GM23248 (cell line): ENCODE measurements at regions not wholly inside any gene's neighbourhood (a gene's known extent, or its start where the extent isn't known, plus 50 kb on each side); places are given as distances from the start of the nearest gene placed in this dataset.
"Not testable (repeated sequence)": the region's sequence is repeated elsewhere in the genome, so short reads cannot be mapped to it uniquely, and the experiment has no call there.

Experiments used
- DNase-seq: peaks from one replicate; pipeline ENCODE4 v3.0.0-alpha.2; 2015
- H2AFZ ChIP-seq: fragments of 200-600 bp; sonication (generic); 2 replicates; pipeline ENCODE4 v1.6.1; 2016; ENCODE audit warnings: antibody characterized with exemption
- H3F3A ChIP-seq: fragments of 200-600 bp; sonication (generic); 2 replicates; pipeline ENCODE4 v1.6.1; 2016; ENCODE audit warnings: mild to moderate bottlenecking, antibody characterized with exemption, mixed run types; ENCODE audit not compliant: insufficient read depth
- H3K27ac ChIP-seq: fragments of 200-600 bp; sonication (generic); 2 replicates; pipeline ENCODE4 v1.5.1; 2016; ENCODE audit warnings: mild to moderate bottlenecking
- H3K27me3 ChIP-seq: fragments of 200-600 bp; sonication (generic); replicated peaks from 2 replicates; pipeline ENCODE4 v1.6.1; 2016; ENCODE audit warnings: mild to moderate bottlenecking; ENCODE audit not compliant: insufficient read depth
- H3K36me3 ChIP-seq: fragments of 200-600 bp; sonication (generic); 2 replicates; pipeline ENCODE4 v1.6.1; 2016; ENCODE audit warnings: low read depth, mild to moderate bottlenecking
- H3K4me1 ChIP-seq: fragments of 200-600 bp; sonication (generic); 2 replicates; pipeline ENCODE4 v1.6.1; 2016; ENCODE audit warnings: mild to moderate bottlenecking; ENCODE audit not compliant: insufficient read depth
- H3K4me2 ChIP-seq: fragments of 200-600 bp; sonication (generic); one replicate; pipeline ENCODE4 v1.6.1; 2016; ENCODE audit warnings: mild to moderate bottlenecking; ENCODE audit not compliant: unreplicated experiment
- H3K4me3 ChIP-seq: fragments of 200-600 bp; sonication (generic); 2 replicates; pipeline ENCODE4 v1.5.1; 2016; ENCODE audit warnings: mild to moderate bottlenecking
- H3K79me2 ChIP-seq: fragments of 200-600 bp; sonication (generic); 2 replicates; pipeline ENCODE4 v1.6.1; 2016; ENCODE audit warnings: mild to moderate bottlenecking; ENCODE audit not compliant: insufficient read depth
- H3K9ac ChIP-seq: fragments of 200-600 bp; sonication (generic); 2 replicates; pipeline ENCODE4 v1.6.1; 2016; ENCODE audit warnings: mild to moderate bottlenecking
- H3K9me2 ChIP-seq: fragments of 200-600 bp; sonication (generic); 2 replicates; pipeline ENCODE4 v1.6.1; 2016; ENCODE audit warnings: mixed run types, mild to moderate bottlenecking, moderate library complexity; ENCODE audit not compliant: insufficient read depth
- H3K9me3 ChIP-seq: fragments of 200-600 bp; sonication (generic); one replicate; pipeline ENCODE4 v1.6.1; 2017; ENCODE audit warnings: low read depth
- H4K20me1 ChIP-seq: fragments of 200-600 bp; sonication (generic); 2 replicates; pipeline ENCODE4 v1.6.0; 2016; ENCODE audit not compliant: insufficient read depth
- EZH2 ChIP-seq: fragments of 200-600 bp; sonication (generic); IDR thresholded peaks from 2 replicates; pipeline ENCODE4 v1.6.1; 2018; ENCODE audit warnings: antibody characterized with exemption, mild to moderate bottlenecking; ENCODE audit not compliant: insufficient read depth, poor library complexity, severe bottlenecking
- EZH2phosphoT487 ChIP-seq: fragments of 200-600 bp; sonication (generic); IDR thresholded peaks from 2 replicates; pipeline ENCODE4 v1.6.1; 2018; ENCODE audit warnings: antibody characterized with exemption, moderate library complexity, mild to moderate bottlenecking, low read depth; ENCODE audit not compliant: insufficient read depth
- WGBS, 2 experiments: methylation state at CpG; one replicate each; pipeline ENCODE4 v1.1.6; 2015 to 2017; ENCODE audit warnings: low lambda C conversion rate in 2 of 2, low coverage in 1 of 2; ENCODE audit errors: missing lambda C conversion rate in 2 of 2; 5-methylcytosine and 5-hydroxymethylcytosine counted together
- in situ Hi-C: fragments of 300-500 bp; cut with MboI; formaldehyde crosslinking; loops from 2 replicates; pipeline ENCODE4 v1.15.0; 2020

- H3K9me3 ChIP-seq, result no peaks in the 10 kb centered on the region
- no peak overlapping the region for H3K4me3 ChIP-seq
- no peaks in the 10 kb centered on the region for H4K20me1 ChIP-seq
- H3K9me2 ChIP-seq, result no peaks in the 10 kb centered on the region
- no peak for DNase-seq
- H3K4me2 ChIP-seq, result no peak overlapping the region
- no peaks in the 10 kb centered on the region for H3K79me2 ChIP-seq
- TF ChIP-seq EZH2 (no peak), EZH2phosphoT487 (no peak)
- no peaks in the 10 kb centered on the region for H3K27me3 ChIP-seq
- H2AFZ ChIP-seq, result no peak overlapping the region
- no peaks in the 10 kb centered on the region for H3K36me3 ChIP-seq
- 48 to 50% methylated on average over 9 of the region's 9 CpGs for WGBS, 2 experiments
- H3K9ac ChIP-seq, result no peak overlapping the region
- in situ Hi-C loops, result no loop called here
- no peak overlapping the region for H3K27ac ChIP-seq
- H3K4me1 ChIP-seq, result no peaks in the 10 kb centered on the region
- no peaks in the 10 kb centered on the region for H3F3A ChIP-seq
Observed at GRCh38 chr6:167669553-167669849, 157.2 kb upstream of the AFDN start.

- H3K4me2 ChIP-seq, result no peak overlapping the region
- no peaks in the 10 kb centered on the region for H3K4me1 ChIP-seq
- H3K9ac ChIP-seq, result no peak overlapping the region
- in situ Hi-C loops, result no loop called here
- H4K20me1 ChIP-seq, result no peaks in the 10 kb centered on the region
- no peaks in the 10 kb centered on the region for H3K79me2 ChIP-seq
- H3K36me3 ChIP-seq, result no peaks in the 10 kb centered on the region
- no peak overlapping the region for H2AFZ ChIP-seq
- no peaks in the 10 kb centered on the region for H3K9me2 ChIP-seq
- H3F3A ChIP-seq, result no peaks in the 10 kb centered on the region
- H3K27ac ChIP-seq, result no peak overlapping the region
- no peak for DNase-seq
- 52 to 57% methylated on average over 26 of the region's 26 CpGs for WGBS, 2 experiments
- TF ChIP-seq EZH2phosphoT487 (no peak), EZH2 (no peak)
- H3K4me3 ChIP-seq, result no peak overlapping the region
- H3K9me3 ChIP-seq, result no peaks in the 10 kb centered on the region
- no peaks in the 10 kb centered on the region for H3K27me3 ChIP-seq
Observed at GRCh38 chr6:167669870-167670802, 156.6 kb upstream of the AFDN start.

DNA sequence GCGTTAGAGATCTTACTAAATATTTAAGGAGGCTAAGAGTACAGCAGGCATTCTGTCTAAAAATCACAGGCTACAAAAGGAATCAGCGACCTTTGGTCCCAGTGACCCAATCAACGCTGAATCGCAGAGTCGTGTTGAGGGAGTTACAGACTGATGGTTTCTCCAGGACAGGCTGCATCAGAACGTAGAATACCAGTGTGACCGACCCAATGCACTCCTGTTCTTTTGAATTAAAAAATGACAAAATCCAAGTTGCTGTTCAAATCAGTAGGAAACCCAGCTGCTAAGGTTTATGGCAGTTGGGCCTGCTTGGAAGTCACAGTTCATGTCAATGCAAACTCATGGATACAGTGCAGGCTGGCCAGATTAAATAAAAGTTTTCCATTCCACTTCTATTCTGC is 155.8 kb upstream of the AFDN start:
- Histone ChIP-seq H4K20me1 (no peaks in the 10 kb centered on the region), H3K4me2 (no peak overlapping the region), H3K79me2 (no peaks in the 10 kb centered on the region), H3K9ac (no peak overlapping the region), H3K27ac (no peak overlapping the region), H3K9me3 (no peaks in the 10 kb centered on the region), H3K36me3 (no peaks in the 10 kb centered on the region), H3K9me2 (no peaks in the 10 kb centered on the region), H3K27me3 (no peaks in the 10 kb centered on the region), H3K4me3 (no peak overlapping the region), H3F3A (no peaks in the 10 kb centered on the region), H3K4me1 (no peaks in the 10 kb centered on the region), H2AFZ (no peak overlapping the region)
- 60 to 62% methylated on average over 7 of the region's 7 CpGs for WGBS, 2 experiments
- DNase-seq, result no peak
- in situ Hi-C loops, result no loop called here
- no peak for TF ChIP-seq EZH2phosphoT487

DNA sequence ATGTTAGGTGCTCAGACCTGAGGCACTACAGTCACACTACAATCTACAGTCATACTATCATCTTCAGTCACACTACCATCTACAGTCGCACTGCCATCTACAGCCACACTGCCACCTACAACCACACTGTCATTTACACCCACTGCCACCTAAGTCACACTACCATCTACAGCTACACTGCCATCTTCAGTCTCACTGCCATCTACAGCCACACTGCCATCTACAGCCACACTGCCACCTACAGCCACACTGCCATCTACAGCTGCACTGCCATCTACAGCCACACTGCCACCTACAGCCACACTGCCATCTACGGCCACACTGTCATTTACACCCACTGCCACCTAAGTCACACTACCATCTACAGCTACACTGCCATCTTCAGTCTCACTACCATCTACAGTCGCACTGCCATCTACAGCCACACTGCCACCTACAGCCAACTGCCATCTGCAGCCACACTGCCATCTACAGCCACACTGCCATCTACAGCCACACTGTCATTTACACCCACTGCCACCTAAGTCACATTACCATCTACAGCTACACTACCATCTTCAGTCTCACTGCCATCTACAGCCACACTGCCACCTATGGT is 155.2 kb upstream of the AFDN start:
- H3F3A ChIP-seq, H4K20me1 ChIP-seq, H3K79me2 ChIP-seq, H3K9ac ChIP-seq, H3K36me3 ChIP-seq, H3K27me3 ChIP-seq, H3K9me2 ChIP-seq, H3K4me3 ChIP-seq, H3K9me3 ChIP-seq, in situ Hi-C loops, H3K27ac ChIP-seq, H3K4me2 ChIP-seq, H3K4me1 ChIP-seq, H2AFZ ChIP-seq, DNase-seq: not testable (repeated sequence)
- WGBS, 2 experiments, result 53 to 59% methylated on average over 3 of the region's 3 CpGs
